Transverse colon (tissue), 4 donors: ENCODE measurements at regions not wholly inside any gene's neighbourhood (a gene's known extent, or its start where the extent isn't known, plus 50 kb on each side); places are given as distances from the start of the nearest gene placed in this dataset.

ENCODE experiments used
- DNase-seq: peaks from one replicate; pipeline ENCODE4 v3.0.0-alpha.2; 2019
- H3K27ac ChIP-seq, 4 donors: fragments of 200-600 bp; sonication (generic); 2 replicates each; pipeline ENCODE4 v1.5.1; 2016 to 2018; ENCODE audit warnings: inconsistent platforms in 4 of 4
- H3K27me3 ChIP-seq: fragments of 200-600 bp; sonication (generic); 2 replicates; pipeline ENCODE4 v1.5.1; 2017; ENCODE audit warnings: inconsistent platforms
- H3K36me3 ChIP-seq, 4 donors: fragments of 200-600 bp; sonication (generic); 2 replicates each; pipeline ENCODE4 v1.5.1; 2017 to 2019; ENCODE audit warnings: inconsistent platforms in 4 of 4
- H3K4me1 ChIP-seq, 4 donors: fragments of 200-600 bp; sonication (generic); 2 replicates each; pipeline ENCODE4 v1.5.1; 2017 to 2020; ENCODE audit warnings: inconsistent platforms in 4 of 4
- H3K4me3 ChIP-seq, 4 donors: fragments of 200-600 bp; sonication (generic); 1 replicate in 1 of 4; 2 replicates in 3 of 4; pipeline versions ENCODE4 v1.5.1 to v1.6.1; 2017 to 2019; ENCODE audit warnings: inconsistent platforms in 4 of 4
- H3K9me3 ChIP-seq, 2 donors: fragments of 200-600 bp; sonication (generic); 2 replicates each; pipeline ENCODE4 v1.5.1; 2017 to 2019; ENCODE audit warnings: inconsistent platforms in 2 of 2
- EP300 ChIP-seq: sonication (generic); formaldehyde crosslinking; IDR thresholded peaks from one replicate; pipeline ENCODE4 v1.6.1; 2017; ENCODE audit warnings: antibody characterized with exemption, low read depth
- POLR2A ChIP-seq: fragments of 450-650 bp; IDR thresholded peaks from one replicate; pipeline ENCODE4 v1.6.1; 2016; ENCODE audit warnings: antibody characterized with exemption, mild to moderate bottlenecking, moderate library complexity
- POLR2AphosphoS5 ChIP-seq, 3 donors: sonication (generic); formaldehyde crosslinking; IDR thresholded peaks; one replicate each; pipeline ENCODE4 v1.6.1; 2016; ENCODE audit warnings: antibody characterized with exemption in 3 of 3
- WGBS, 2 donors: methylation state at CpG; one replicate each; pipeline ENCODE4 v1.1.5; 2018; ENCODE audit warnings: low coverage in 1 of 2; 5-methylcytosine and 5-hydroxymethylcytosine counted together
- in situ Hi-C, 4 donors: fragments of 200-750 bp; cut with MboI; loops; one replicate each; pipeline versions ENCODE4 v1.15.0 to v1.15.1; 2017; ENCODE audit warnings: low sequenced_read_pairs in 3 of 4, low pct_ligation_motif_present in 1 of 4, low pct_unique_long_range_greater_than_20kb in 1 of 4
- intact Hi-C: fragments of 100-400 bp; cut with DNase I; formaldehyde crosslinking; loops from one replicate; pipeline ENCODE4 v1.15.1; 2023; ENCODE audit warnings: low total_unique reads
- TF ChIP-seq, protein P1 (sequence below), 5 experiments: fragments of 200-600 bp in 3 of 5; fragments of 450-650 bp in 2 of 5; sonication (generic) in 3 of 5; IDR thresholded peaks; 1 replicate in 2 of 5; 2 replicates in 3 of 5; pipeline ENCODE4 v1.5.1; 2016 to 2017; ENCODE audit warnings: antibody characterized with exemption in 5 of 5, inconsistent platforms in 3 of 5, mild to moderate bottlenecking in 2 of 5, moderate library complexity in 1 of 5

DNA sequence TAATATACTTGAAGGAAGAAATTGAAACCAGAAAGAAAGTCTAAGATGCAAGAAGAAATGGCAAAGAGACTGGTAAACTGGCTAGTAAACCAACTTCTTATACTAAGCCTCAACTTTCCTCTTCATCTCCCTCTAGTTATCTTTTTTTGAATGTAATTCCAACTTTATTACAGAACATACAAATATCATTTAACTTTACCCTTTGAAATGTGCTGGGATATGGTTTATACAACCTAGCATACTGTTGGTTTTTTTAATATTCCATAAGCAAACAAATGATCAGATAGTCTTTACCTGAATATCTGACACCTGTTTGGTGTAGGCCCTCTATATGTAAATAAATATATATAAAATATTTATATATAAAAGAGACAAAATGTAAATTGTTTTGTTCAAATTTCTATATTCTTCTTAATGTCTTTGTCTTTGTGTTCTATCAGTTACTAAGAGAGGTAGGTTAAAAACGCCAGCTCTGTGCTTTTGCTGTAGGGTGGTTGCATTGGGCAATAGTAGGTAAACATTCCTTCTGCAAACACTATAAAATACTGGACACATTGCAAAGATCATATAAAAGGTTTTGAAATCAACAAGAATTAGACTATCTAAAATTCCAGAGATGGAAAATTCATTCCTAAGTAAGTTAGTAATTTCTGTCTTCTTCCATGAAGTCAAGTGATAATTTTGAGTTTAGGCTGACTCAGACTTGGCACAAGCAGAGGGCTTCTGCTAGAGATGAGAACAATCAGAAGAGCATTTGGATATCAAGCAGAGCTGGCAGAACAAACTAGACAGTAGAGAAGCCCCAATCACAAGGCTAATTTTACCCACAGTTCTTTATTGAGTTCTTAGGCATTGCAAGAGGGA lies 383.3 kb downstream of the RFC3 start:
- no peaks in the 10 kb centered on the region for H3K36me3 ChIP-seq
- H3K27me3 ChIP-seq = no peaks in the 10 kb centered on the region
- intact Hi-C loops (no loop called here), in situ Hi-C loops (no loop called here)
- no peak for TF ChIP-seq POLR2AphosphoS5 (IDR thresholded peaks at IDR 0.05)
- TF ChIP-seq POLR2A = no peak
- TF ChIP-seq, protein P1, sequence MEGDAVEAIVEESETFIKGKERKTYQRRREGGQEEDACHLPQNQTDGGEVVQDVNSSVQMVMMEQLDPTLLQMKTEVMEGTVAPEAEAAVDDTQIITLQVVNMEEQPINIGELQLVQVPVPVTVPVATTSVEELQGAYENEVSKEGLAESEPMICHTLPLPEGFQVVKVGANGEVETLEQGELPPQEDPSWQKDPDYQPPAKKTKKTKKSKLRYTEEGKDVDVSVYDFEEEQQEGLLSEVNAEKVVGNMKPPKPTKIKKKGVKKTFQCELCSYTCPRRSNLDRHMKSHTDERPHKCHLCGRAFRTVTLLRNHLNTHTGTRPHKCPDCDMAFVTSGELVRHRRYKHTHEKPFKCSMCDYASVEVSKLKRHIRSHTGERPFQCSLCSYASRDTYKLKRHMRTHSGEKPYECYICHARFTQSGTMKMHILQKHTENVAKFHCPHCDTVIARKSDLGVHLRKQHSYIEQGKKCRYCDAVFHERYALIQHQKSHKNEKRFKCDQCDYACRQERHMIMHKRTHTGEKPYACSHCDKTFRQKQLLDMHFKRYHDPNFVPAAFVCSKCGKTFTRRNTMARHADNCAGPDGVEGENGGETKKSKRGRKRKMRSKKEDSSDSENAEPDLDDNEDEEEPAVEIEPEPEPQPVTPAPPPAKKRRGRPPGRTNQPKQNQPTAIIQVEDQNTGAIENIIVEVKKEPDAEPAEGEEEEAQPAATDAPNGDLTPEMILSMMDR (IDR thresholded peaks at IDR 0.05) = no peak
- no peak for TF ChIP-seq EP300
- 41 to 48% methylated on average over 1 of the region's 1 CpG for WGBS, 2 donors
- H3K4me3 ChIP-seq = no peak overlapping the region
- no peak for DNase-seq
- peak overlapping the region; percentile 44 to 68 (median 56) for H3K27ac ChIP-seq
- H3K9me3 ChIP-seq = no peaks in the 10 kb centered on the region
- peaks cover 6 to 21% (median 15%) of the 10 kb centered on the region in 4 donors for H3K4me1 ChIP-seq

DNA sequence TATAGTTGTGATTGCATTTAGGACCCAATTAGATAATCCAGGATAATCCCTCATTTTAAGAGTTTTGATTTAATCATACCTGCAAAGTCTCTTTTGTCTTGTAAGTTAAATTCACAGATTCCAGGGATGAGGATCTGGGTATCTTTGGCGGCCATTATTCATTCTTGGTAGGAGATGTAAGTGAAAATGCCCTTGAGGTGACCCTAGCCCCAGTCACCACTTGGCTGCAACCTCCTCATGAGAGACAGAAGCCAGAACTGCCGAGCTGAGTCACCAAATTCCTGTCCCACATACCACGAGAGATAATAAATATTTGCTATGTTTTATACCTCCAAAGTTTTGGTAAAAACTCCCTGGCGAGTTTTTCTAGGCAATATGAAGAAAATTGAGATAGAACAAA lies 389.4 kb downstream of the RFC3 start:
- in situ Hi-C loops = no loop called here
- Histone ChIP-seq H3K4me3 (no peak overlapping the region), H3K9me3 (no peaks in the 10 kb centered on the region), H3K27ac (peak overlapping the region in 2 of 4 donors; percentile 36 to 61), H3K27me3 (no peaks in the 10 kb centered on the region), H3K4me1 (peaks cover 0 to 9% (median under 1%) of the 10 kb centered on the region in 4 donors), H3K36me3 (no peaks in the 10 kb centered on the region)
- DNase-seq = no peak
- TF ChIP-seq POLR2AphosphoS5 (IDR thresholded peaks at IDR 0.05) (peak in 2 of 3 donors; percentile 32 to 40), POLR2A (no peak), EP300 (no peak)
- 42 to 54% methylated on average over 4 of the region's 4 CpGs for WGBS, 2 donors
- intact Hi-C loops = no loop called here

DNA sequence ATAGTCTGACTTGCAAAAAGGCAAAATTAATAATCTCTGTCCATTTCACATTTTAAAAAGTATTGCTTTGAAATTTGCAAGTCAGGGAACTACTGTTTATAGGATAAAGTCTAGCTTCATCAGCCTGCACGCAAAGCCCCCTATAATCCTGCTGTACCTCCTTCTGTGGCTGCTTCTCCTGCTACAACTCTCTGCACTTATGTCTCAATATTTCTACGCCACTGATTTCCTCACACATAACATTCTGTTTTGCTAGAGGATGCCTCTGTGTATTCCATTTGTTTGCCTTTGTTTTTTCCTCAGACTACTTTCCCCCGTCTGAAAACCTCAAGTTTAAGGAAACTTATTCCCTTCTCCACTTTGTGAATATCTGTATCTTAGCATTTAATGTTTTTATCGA lies 389.9 kb downstream of the RFC3 start:
- in situ Hi-C loops (no loop called here), intact Hi-C loops (no loop called here)
- no peak for TF ChIP-seq EP300
- TF ChIP-seq, protein P1 (IDR thresholded peaks at IDR 0.05) = no peak
- TF ChIP-seq POLR2A = no peak
- no peak for TF ChIP-seq POLR2AphosphoS5 (IDR thresholded peaks at IDR 0.05)
- Histone ChIP-seq H3K9me3 (no peaks in the 10 kb centered on the region), H3K27me3 (no peaks in the 10 kb centered on the region), H3K4me1 (peaks cover 0 to 5% (median 0%) of the 10 kb centered on the region in 4 donors), H3K36me3 (no peaks in the 10 kb centered on the region), H3K27ac (peak overlapping the region in 2 of 4 donors; percentile 8 to 36), H3K4me3 (no peak overlapping the region)
- WGBS, 2 donors = 62 to 72% methylated on average over 4 of the region's 4 CpGs
- no peak for DNase-seq

DNA sequence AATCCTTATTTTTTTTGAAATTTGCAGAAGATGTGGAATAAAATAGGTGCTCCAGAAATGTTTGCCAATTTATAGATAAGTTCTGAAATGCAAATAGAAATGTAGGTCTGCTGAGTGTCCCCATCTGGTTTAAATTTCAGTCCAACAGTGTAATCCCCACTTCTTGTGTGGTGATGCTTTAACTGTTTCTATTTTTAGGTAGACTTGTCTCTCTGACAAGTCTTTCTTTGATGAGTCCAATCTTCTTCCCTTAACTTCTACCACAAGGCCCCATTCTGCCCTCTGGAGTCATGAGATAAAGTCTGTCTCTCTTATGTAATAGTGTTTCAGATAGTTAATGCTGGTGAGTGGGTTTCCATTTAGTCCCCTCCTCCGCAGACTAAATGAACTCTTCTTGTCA lies 390.4 kb downstream of the RFC3 start:
- no peak overlapping the region for H3K4me3 ChIP-seq
- in situ Hi-C loops (no loop called here), intact Hi-C loops (no loop called here)
- no peaks in the 10 kb centered on the region for H3K9me3 ChIP-seq
- DNase-seq = no peak
- peaks cover 0 to under 1% (median 0%) of the 10 kb centered on the region in 4 donors for H3K4me1 ChIP-seq
- H3K36me3 ChIP-seq = no peaks in the 10 kb centered on the region
- H3K27me3 ChIP-seq = no peaks in the 10 kb centered on the region
- H3K27ac ChIP-seq = peak overlapping the region in 2 of 4 donors; percentile 8 to 36
- no peak for TF ChIP-seq EP300
- TF ChIP-seq, protein P1 (IDR thresholded peaks at IDR 0.05) = no peak
- TF ChIP-seq POLR2AphosphoS5 (IDR thresholded peaks at IDR 0.05) = no peak
- TF ChIP-seq POLR2A = no peak
- WGBS, 2 donors = 90 to 100% methylated on average over 1 of the region's 1 CpG
